ENCODE measurements at regions not wholly inside any gene's neighbourhood (a gene's known extent, or its start where the extent isn't known, plus 50 kb on each side); places are given as distances from the start of the nearest gene placed in this dataset.

GRCh38 chr2:459931-460330 is 172.0 kb upstream of the ALKAL2 start:
- intact Hi-C loops (cut with DNase I): no loop called here
- Histone ChIP-seq H3K4me1 (no peaks in the 10 kb centered on the region), H3K27ac (no peak overlapping the region), H3K4me3 (no peak overlapping the region), H3K27me3 (no peaks in the 10 kb centered on the region), H3K36me3 (no peaks in the 10 kb centered on the region), H3K9me3 (no peaks in the 10 kb centered on the region)
- DNase-seq (ENCODE audit: extremely low spot score in 2 of 2): peak in 1 of 2 donors; percentile 6
- TF ChIP-seq CTCF (IDR thresholded peaks at IDR 0.05) (no peak), POLR2A (IDR thresholded peaks at IDR 0.05) (no peak), POLR2AphosphoS5 (IDR thresholded peaks at IDR 0.05; ENCODE audit: insufficient read depth in 1 of 2, low read depth in 1 of 2) (no peak)

DNA sequence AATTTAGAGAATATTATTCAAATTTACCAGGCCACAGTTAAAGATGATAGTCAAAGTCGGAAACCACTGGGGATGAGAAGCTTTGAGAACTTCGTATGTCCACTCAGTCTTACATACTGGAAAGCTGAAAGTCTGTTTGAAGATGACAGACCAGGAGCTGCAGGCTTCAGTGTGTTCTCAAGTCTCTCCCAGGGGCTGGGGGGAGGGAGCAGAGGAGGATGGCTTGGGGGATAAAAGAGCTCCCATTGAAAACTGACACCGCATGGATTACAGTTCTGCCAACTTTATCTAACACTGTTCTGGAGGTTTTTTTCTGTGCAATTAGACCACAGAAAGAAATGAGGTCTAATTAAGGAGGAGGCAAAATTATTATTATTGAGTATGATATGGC is 170.5 kb upstream of the ALKAL2 start:
- H3K27me3 ChIP-seq: no peaks in the 10 kb centered on the region
- DNase-seq (ENCODE audit: extremely low spot score in 2 of 2): no peak
- H3K36me3 ChIP-seq: no peaks in the 10 kb centered on the region
- H3K4me1 ChIP-seq: no peaks in the 10 kb centered on the region
- H3K27ac ChIP-seq: no peak overlapping the region
- no peaks in the 10 kb centered on the region for H3K9me3 ChIP-seq
- no peak for TF ChIP-seq POLR2A (IDR thresholded peaks at IDR 0.05)
- TF ChIP-seq CTCF (IDR thresholded peaks at IDR 0.05): no peak
- no peak for TF ChIP-seq POLR2AphosphoS5 (IDR thresholded peaks at IDR 0.05; ENCODE audit: insufficient read depth in 1 of 2, low read depth in 1 of 2)
- intact Hi-C loops (cut with DNase I): no loop called here
- H3K4me3 ChIP-seq: no peak overlapping the region

DNA sequence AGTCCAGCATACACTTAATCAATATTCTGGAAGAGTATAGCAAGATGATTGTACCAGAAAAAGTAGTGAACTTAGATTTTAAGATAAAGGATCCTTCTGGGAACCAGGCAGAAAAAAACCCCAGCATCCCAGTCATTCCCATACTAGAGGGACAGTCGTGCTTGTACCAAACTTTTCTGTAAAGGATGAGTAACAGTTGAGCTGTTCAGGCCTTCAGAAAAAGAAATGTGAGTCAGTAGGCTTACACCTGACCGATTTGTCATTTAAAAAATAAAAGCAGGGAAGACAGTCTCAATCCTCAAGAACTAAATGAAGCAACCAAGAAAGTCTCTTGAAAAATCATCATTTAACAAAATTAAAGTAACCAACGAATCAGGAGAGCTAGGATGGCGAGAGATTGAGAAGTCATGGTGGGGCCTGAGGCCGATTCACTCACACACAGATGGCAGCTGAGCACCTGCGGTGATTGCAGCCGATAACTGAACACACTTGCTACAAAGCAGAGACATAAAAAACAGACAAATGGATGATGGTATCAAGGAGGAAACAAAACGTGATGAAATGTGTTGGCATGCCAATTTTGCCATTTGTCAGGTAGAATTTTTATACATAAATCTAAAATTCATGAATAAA is 170.0 kb upstream of the ALKAL2 start:
- TF ChIP-seq CTCF (IDR thresholded peaks at IDR 0.05): no peak
- no peak for TF ChIP-seq POLR2A (IDR thresholded peaks at IDR 0.05)
- no peak for TF ChIP-seq POLR2AphosphoS5 (IDR thresholded peaks at IDR 0.05; ENCODE audit: insufficient read depth in 1 of 2, low read depth in 1 of 2)
- H3K36me3 ChIP-seq: no peaks in the 10 kb centered on the region
- no peaks in the 10 kb centered on the region for H3K4me1 ChIP-seq
- no peaks in the 10 kb centered on the region for H3K27me3 ChIP-seq
- no peaks in the 10 kb centered on the region for H3K9me3 ChIP-seq
- no peak overlapping the region for H3K4me3 ChIP-seq
- intact Hi-C loops (cut with DNase I): no loop called here
- H3K27ac ChIP-seq: no peak overlapping the region
- DNase-seq (ENCODE audit: extremely low spot score in 2 of 2): no peak

GRCh38 chr2:457262-457661 is 169.4 kb upstream of the ALKAL2 start:
- Histone ChIP-seq H3K9me3 (no peaks in the 10 kb centered on the region), H3K4me3 (no peak overlapping the region), H3K36me3 (no peaks in the 10 kb centered on the region), H3K4me1 (no peaks in the 10 kb centered on the region), H3K27ac (no peak overlapping the region), H3K27me3 (no peaks in the 10 kb centered on the region)
- intact Hi-C loops (cut with DNase I): no loop called here
- DNase-seq (ENCODE audit: extremely low spot score in 2 of 2): no peak
- TF ChIP-seq POLR2A (IDR thresholded peaks at IDR 0.05) (no peak), CTCF (IDR thresholded peaks at IDR 0.05) (no peak), POLR2AphosphoS5 (IDR thresholded peaks at IDR 0.05; ENCODE audit: insufficient read depth in 1 of 2, low read depth in 1 of 2) (no peak)

- Histone ChIP-seq H3K36me3 (no peaks in the 10 kb centered on the region), H3K27ac (no peak overlapping the region), H3K4me3 (no peak overlapping the region), H3K4me1 (no peaks in the 10 kb centered on the region), H3K27me3 (no peaks in the 10 kb centered on the region), H3K9me3 (no peaks in the 10 kb centered on the region)
- intact Hi-C loops (cut with DNase I): no loop called here
- no peak for DNase-seq (ENCODE audit: extremely low spot score in 2 of 2)
- TF ChIP-seq CTCF (IDR thresholded peaks at IDR 0.05) (no peak), POLR2A (IDR thresholded peaks at IDR 0.05) (no peak), POLR2AphosphoS5 (IDR thresholded peaks at IDR 0.05; ENCODE audit: insufficient read depth in 1 of 2, low read depth in 1 of 2) (no peak)
These were observed 168.0 kb upstream of the ALKAL2 start for GRCh38 chr2:455913-456312.

Measured in vagina (tissue), 2 donors.